CD8-positive, alpha-beta memory T cell (primary cell): ENCODE measurements at regions not wholly inside any gene's neighbourhood (a gene's known extent, or its start where the extent isn't known, plus 50 kb on each side); places are given as distances from the start of the nearest gene placed in this dataset.
A peak's percentile ranks its signal among the peaks of the same experiment; 100 is the strongest.

ENCODE experiments used
- CTCF ChIA-PET: fragments of 350-600 bp; sonication (Branson Sonifier 250); formaldehyde crosslinking; loops from one replicate; lab custom pipeline; 2021; ENCODE audit warnings: antibody characterized with exemption; lab: Charles Lee
- POLR2A ChIA-PET: fragments of 350-600 bp; sonication (Branson Sonifier 250); formaldehyde crosslinking; loops from one replicate; lab custom pipeline; 2021; ENCODE audit warnings: antibody characterized with exemption; lab: Charles Lee
- DNase-seq, 5 donors: peaks; one replicate each; pipeline versions ENCODE4 v3.0.0 to v3.0.0-alpha.2; 2020 to 2022; ENCODE audit warnings: mixed read lengths in 1 of 5
- H3K27ac ChIP-seq: one replicate; pipeline ENCODE4 v1.7.0; 2013; ENCODE audit warnings: low read depth, mild to moderate bottlenecking, low read length, moderate library complexity
- H3K27me3 ChIP-seq: 2 replicates; pipeline ENCODE4 v1.7.0; 2013; ENCODE audit warnings: low read length, mild to moderate bottlenecking; ENCODE audit not compliant: insufficient read depth, poor library complexity, severe bottlenecking
- H3K36me3 ChIP-seq: 2 replicates; pipeline ENCODE4 v1.7.0; 2013; ENCODE audit warnings: mild to moderate bottlenecking, low read length, moderate library complexity; ENCODE audit not compliant: insufficient read depth
- H3K4me1 ChIP-seq: 2 replicates; pipeline ENCODE4 v1.7.0; 2013; ENCODE audit warnings: mild to moderate bottlenecking, low read length, moderate library complexity; ENCODE audit not compliant: insufficient read depth
- H3K4me3 ChIP-seq: 2 replicates; pipeline ENCODE4 v1.7.0; 2013; ENCODE audit warnings: mild to moderate bottlenecking, low read length
- H3K9me3 ChIP-seq: 2 replicates; pipeline ENCODE4 v1.7.0; 2013; ENCODE audit warnings: mild to moderate bottlenecking, low read length
- H3K27ac Mint-ChIP-seq, 8 donors: one replicate each; pipeline ENCODE4 v1.8.0; 2020 to 2021; ENCODE audit warnings: mixed read lengths in 8 of 8, mild to moderate bottlenecking in 6 of 8, inconsistent platforms in 3 of 8, moderate library complexity in 3 of 8
- H3K27me3 Mint-ChIP-seq, 2 donors: one replicate each; pipeline ENCODE4 v1.8.0; 2020 to 2021; ENCODE audit warnings: mixed read lengths in 2 of 2, mild to moderate bottlenecking in 1 of 2, moderate library complexity in 1 of 2
- H3K36me3 Mint-ChIP-seq, 3 donors: one replicate each; pipeline ENCODE4 v1.8.0; 2020 to 2021; ENCODE audit warnings: mixed read lengths in 3 of 3, inconsistent platforms in 1 of 3, mild to moderate bottlenecking in 1 of 3
- H3K4me1 Mint-ChIP-seq, 3 donors: one replicate each; pipeline ENCODE4 v1.8.0; 2020 to 2021; ENCODE audit warnings: mixed read lengths in 3 of 3, inconsistent platforms in 1 of 3, mild to moderate bottlenecking in 1 of 3
- H3K4me3 Mint-ChIP-seq, 7 donors: one replicate each; pipeline ENCODE4 v1.8.0; 2020 to 2021; ENCODE audit warnings: mixed read lengths in 7 of 7, mild to moderate bottlenecking in 6 of 7, moderate library complexity in 4 of 7, inconsistent platforms in 2 of 7
- H3K9me3 Mint-ChIP-seq, 5 donors: one replicate each; pipeline ENCODE4 v1.8.0; 2020 to 2022; ENCODE audit warnings: mixed read lengths in 5 of 5, mild to moderate bottlenecking in 3 of 5, moderate library complexity in 2 of 5, inconsistent platforms in 1 of 5

GRCh38 chr9:134224567-134225093, 60.3 kb upstream of the RNU6ATAC start:
- Histone ChIP-seq H3K27me3 (no peaks in the 10 kb centered on the region), H3K36me3 (no peaks in the 10 kb centered on the region), H3K4me1 (no peaks in the 10 kb centered on the region), H3K27ac (no peak overlapping the region), H3K9me3 (no peaks in the 10 kb centered on the region), H3K4me3 (no peak overlapping the region)
- Mint-ChIP-seq H3K27ac (no peak overlapping the region), H3K27me3 (peaks cover 4 to 6% of the 10 kb centered on the region in 2 donors), H3K4me3 (no peak overlapping the region), H3K36me3 (no peaks in the 10 kb centered on the region), H3K9me3 (no peaks in the 10 kb centered on the region), H3K4me1 (no peaks in the 10 kb centered on the region)
- DNase-seq: peak in 1 of 5 donors; percentile 31
- ChIA-PET CTCF (no interaction called here), POLR2A (no interaction called here)

DNA sequence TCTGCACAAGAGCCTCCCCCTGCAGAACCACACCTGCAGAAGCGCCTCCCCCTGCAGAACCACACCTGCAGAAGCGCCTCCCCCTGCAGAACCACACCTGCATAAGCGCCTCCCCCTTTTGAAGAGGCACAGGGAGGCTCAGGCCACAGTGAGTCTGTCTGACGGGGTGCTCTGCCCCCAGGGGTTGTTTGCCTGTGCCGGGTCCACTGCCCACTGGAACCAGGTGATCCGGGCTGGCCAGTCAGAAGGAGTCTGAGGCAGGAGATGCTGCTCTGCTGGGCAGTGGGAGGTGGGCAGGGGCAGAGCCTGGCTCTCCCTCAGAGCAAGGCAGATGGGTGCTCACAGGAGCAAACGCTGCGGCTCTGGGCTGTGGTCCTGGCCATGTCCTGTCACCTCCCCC, 60.8 kb upstream of the RNU6ATAC start:
- Histone ChIP-seq H3K27me3 (no peaks in the 10 kb centered on the region), H3K4me1 (no peaks in the 10 kb centered on the region), H3K9me3 (no peaks in the 10 kb centered on the region), H3K36me3 (no peaks in the 10 kb centered on the region), H3K27ac (no peak overlapping the region), H3K4me3 (no peak overlapping the region)
- Mint-ChIP-seq H3K4me1 (no peaks in the 10 kb centered on the region), H3K27ac (peak overlapping the region in 2 of 8 donors; percentile 2 to 23), H3K36me3 (no peaks in the 10 kb centered on the region), H3K27me3 (peaks cover 4 to 6% of the 10 kb centered on the region in 2 donors), H3K4me3 (no peak overlapping the region), H3K9me3 (no peaks in the 10 kb centered on the region)
- no peak for DNase-seq
- ChIA-PET CTCF (no interaction called here), POLR2A (no interaction called here)

DNA sequence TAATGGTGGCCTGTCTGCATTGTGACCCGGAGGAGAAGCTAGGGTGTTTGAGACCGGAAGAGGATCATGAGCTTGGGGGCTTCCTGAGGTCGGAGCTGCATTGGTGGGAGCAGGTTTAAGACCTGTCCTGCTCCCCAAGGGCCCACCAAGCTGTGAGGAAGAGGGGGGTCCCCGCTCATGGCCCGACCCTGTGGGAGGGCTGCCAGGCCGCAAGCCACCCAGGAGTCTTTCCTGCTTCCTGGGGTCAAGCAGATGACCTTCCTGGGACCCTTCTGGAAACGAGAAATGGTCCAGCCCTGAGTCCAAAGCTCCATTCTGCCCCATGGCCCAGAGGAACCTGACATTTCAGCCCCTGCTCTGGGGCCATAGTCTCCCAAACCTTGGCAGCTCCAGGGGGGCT, 61.5 kb upstream of the RNU6ATAC start:
- Histone ChIP-seq H3K27ac (no peak overlapping the region), H3K4me1 (no peaks in the 10 kb centered on the region), H3K27me3 (no peaks in the 10 kb centered on the region), H3K4me3 (no peak overlapping the region), H3K9me3 (no peaks in the 10 kb centered on the region), H3K36me3 (no peaks in the 10 kb centered on the region)
- H3K4me1 Mint-ChIP-seq: no peaks in the 10 kb centered on the region
- POLR2A ChIA-PET: no interaction called here
- no peaks in the 10 kb centered on the region for H3K36me3 Mint-ChIP-seq
- no peak for DNase-seq
- H3K9me3 Mint-ChIP-seq: no peaks in the 10 kb centered on the region
- peak overlapping the region in 3 of 8 donors; percentile 2 to 23 (median 17) for H3K27ac Mint-ChIP-seq
- H3K27me3 Mint-ChIP-seq: peaks cover 4 to 6% of the 10 kb centered on the region in 2 donors
- CTCF ChIA-PET: no interaction called here
- no peak overlapping the region for H3K4me3 Mint-ChIP-seq

- Mint-ChIP-seq H3K27ac (peak overlapping the region in 1 of 8 donors; percentile 29), H3K27me3 (peaks cover 4 to 6% of the 10 kb centered on the region in 2 donors), H3K36me3 (no peaks in the 10 kb centered on the region), H3K4me1 (no peaks in the 10 kb centered on the region), H3K9me3 (no peaks in the 10 kb centered on the region), H3K4me3 (no peak overlapping the region)
- POLR2A ChIA-PET: no interaction called here
- no peak overlapping the region for H3K4me3 ChIP-seq
- H3K27me3 ChIP-seq: no peaks in the 10 kb centered on the region
- H3K4me1 ChIP-seq: no peaks in the 10 kb centered on the region
- no peak overlapping the region for H3K27ac ChIP-seq
- no peak for DNase-seq
- H3K9me3 ChIP-seq: no peaks in the 10 kb centered on the region
- CTCF ChIA-PET: no interaction called here
- no peaks in the 10 kb centered on the region for H3K36me3 ChIP-seq
Measured at GRCh38 chr9:134226221-134226930, 62.0 kb upstream of the RNU6ATAC start.

DNA sequence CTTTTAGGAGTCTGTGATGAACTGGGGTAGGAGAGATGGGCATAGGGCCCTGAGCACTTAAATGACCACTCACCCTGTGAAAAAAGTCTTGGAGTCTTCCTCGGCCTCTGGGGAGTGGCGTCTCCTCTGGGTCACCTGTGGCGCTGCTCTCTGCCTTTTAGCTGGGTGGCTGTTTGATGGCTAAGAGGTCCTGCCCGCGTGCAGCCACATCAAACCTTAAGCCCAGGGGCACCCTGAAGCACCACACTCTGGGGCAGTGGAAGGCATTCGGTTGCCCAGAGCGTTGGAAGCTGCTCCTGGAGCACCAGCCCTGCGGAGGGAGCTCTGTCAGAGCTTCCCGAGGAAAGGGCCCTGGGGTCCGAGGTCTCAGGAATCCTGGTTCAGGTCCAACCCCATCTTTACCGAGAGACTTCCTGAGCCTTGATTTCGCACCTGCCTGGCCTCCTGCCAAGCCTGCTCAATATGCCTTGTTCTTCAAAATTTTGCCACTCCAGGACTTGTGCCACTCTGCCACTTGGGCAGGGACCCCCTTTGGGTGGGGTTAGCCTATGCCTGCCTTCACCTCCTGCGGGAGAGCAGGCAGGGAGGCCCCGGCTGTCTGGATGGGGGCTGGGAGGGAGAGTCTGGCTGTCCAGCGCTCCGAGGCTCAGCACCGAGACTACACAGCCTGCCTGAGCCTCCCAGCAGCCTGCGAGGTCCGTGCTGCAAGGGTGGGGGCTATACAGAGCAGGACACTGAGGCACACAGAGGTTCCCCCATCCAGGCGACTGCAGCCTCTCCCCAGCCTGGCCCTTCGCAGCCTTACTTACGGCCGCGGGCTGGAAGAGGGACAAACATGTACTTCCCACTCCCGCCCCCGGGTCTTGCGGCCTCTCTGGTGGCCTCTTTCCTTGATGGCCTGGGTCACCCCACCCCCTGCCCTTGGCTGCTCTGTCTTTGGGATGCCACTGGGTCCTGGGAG, 63.4 kb upstream of the RNU6ATAC start:
- Histone ChIP-seq H3K9me3 (no peaks in the 10 kb centered on the region), H3K4me1 (no peaks in the 10 kb centered on the region), H3K27ac (no peak overlapping the region), H3K36me3 (no peaks in the 10 kb centered on the region), H3K4me3 (no peak overlapping the region), H3K27me3 (no peaks in the 10 kb centered on the region)
- no peak overlapping the region for H3K4me3 Mint-ChIP-seq
- H3K9me3 Mint-ChIP-seq: no peaks in the 10 kb centered on the region
- POLR2A ChIA-PET: no interaction called here
- no peaks in the 10 kb centered on the region for H3K36me3 Mint-ChIP-seq
- CTCF ChIA-PET: no interaction called here
- no peaks in the 10 kb centered on the region for H3K4me1 Mint-ChIP-seq
- H3K27ac Mint-ChIP-seq: peak overlapping the region in 1 of 8 donors; percentile 47
- H3K27me3 Mint-ChIP-seq: peaks cover 6% of the 10 kb centered on the region in 2 donors
- no peak for DNase-seq

- Histone ChIP-seq H3K27me3 (no peaks in the 10 kb centered on the region), H3K9me3 (no peaks in the 10 kb centered on the region), H3K4me1 (no peaks in the 10 kb centered on the region), H3K4me3 (no peak overlapping the region), H3K27ac (no peak overlapping the region), H3K36me3 (no peaks in the 10 kb centered on the region)
- Mint-ChIP-seq H3K4me3 (no peak overlapping the region), H3K4me1 (no peaks in the 10 kb centered on the region), H3K27ac (peak overlapping the region in 1 of 8 donors; percentile 93), H3K27me3 (peaks cover 4 to 6% of the 10 kb centered on the region in 2 donors), H3K9me3 (no peaks in the 10 kb centered on the region), H3K36me3 (no peaks in the 10 kb centered on the region)
- CTCF ChIA-PET: no interaction called here
- POLR2A ChIA-PET: no interaction called here
- DNase-seq: no peak
Measured at GRCh38 chr9:134228649-134229048, 64.3 kb upstream of the RNU6ATAC start.

DNA sequence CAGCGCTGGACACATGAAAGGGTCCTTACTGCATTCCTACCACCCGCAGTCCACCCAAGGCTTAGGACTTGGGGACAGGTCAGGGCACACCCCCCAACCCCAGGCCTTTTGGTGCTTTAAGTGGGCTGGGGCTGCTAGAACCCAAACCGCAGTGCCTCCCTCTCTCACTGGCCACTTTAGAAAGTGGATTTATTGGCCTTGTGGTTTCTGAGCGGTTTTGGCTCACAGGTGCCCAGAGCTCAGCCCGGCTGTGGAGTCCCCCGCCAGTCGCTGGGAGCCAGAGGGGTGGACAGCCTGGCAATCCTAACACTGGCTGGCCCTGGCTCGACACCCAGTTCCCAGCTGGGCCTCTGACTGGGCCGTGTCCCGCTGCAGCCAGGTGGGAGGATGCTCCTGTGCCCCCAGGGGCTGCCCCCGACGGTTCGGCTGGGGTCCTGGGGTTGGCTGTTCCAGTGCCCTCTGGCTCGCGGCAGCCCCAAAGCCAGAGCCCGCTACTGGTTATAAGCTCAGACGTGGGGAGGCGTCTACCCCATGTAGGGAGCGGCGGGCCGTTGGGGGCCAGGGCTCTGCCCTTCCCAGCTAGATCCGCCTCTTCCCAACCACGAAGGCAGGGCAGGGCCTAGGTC, 65.2 kb upstream of the RNU6ATAC start:
- H3K4me1 ChIP-seq: no peaks in the 10 kb centered on the region
- Mint-ChIP-seq H3K4me1 (no peaks in the 10 kb centered on the region), H3K9me3 (no peaks in the 10 kb centered on the region), H3K27ac (no peak overlapping the region), H3K36me3 (no peaks in the 10 kb centered on the region), H3K27me3 (peaks cover 3 to 6% of the 10 kb centered on the region in 2 donors), H3K4me3 (no peak overlapping the region)
- H3K36me3 ChIP-seq: no peaks in the 10 kb centered on the region
- ChIA-PET CTCF (no interaction called here), POLR2A (no interaction called here)
- H3K4me3 ChIP-seq: no peak overlapping the region
- H3K27me3 ChIP-seq: no peaks in the 10 kb centered on the region
- H3K27ac ChIP-seq: no peak overlapping the region
- DNase-seq: no peak
- no peaks in the 10 kb centered on the region for H3K9me3 ChIP-seq
